Inferior parietal cortex (tissue), 1 donor: ENCODE measurements at regions not wholly inside any gene's neighbourhood (a gene's known extent, or its start where the extent isn't known, plus 50 kb on each side); places are given as distances from the start of the nearest gene placed in this dataset.

Experiments
- DNase-seq: peaks from one replicate; pipeline ENCODE4 v3.0.0-alpha.2; 2016; ENCODE audit errors: extremely low spot score

GRCh38 chr5:72045692-72046091, 61.6 kb upstream of the MAP1B start:
- no peak for DNase-seq

- DNase-seq = no peak
Observed at GRCh38 chr5:72046106-72046505, 61.2 kb upstream of the MAP1B start.

- DNase-seq = no peak
Observed at GRCh38 chr5:72055636-72056035, 51.6 kb upstream of the MAP1B start.
